HCT116 (cell line): ENCODE measurements at regions not wholly inside any gene's neighbourhood (a gene's known extent, or its start where the extent isn't known, plus 50 kb on each side); places are given as distances from the start of the nearest gene placed in this dataset.

ENCODE experiments used
- ATAC-seq: fragments of 200-7000 bp; cut with Tn5 transposase; 2 replicates; pipeline ENCODE4 v1.9.1; 2020; ENCODE audit warnings: mild to moderate bottlenecking, moderate library complexity
- BruUV-seq: library from RNA; stranded (reverse); fragments of 400-500 nt; replicated peaks from 2 replicates; lab custom pipeline; 2021; lab: Mats Ljungman, UMichigan
- CTCF ChIA-PET: fragments of 300-600 bp; sonication (Branson Sonifier 250); formaldehyde crosslinking; loops from one replicate; lab custom pipeline; 2021; ENCODE audit warnings: antibody characterized with exemption; lab: Charles Lee
- POLR2A ChIA-PET: fragments of 300-600, 350-600 bp; sonication (Branson Sonifier 250); formaldehyde crosslinking; loops from one replicate; lab custom pipeline; 2021; ENCODE audit warnings: antibody characterized with exemption; lab: Charles Lee
- RAD21 ChIA-PET, 2 experiments: fragments of 300-600 bp; sonication (Branson Sonifier 250); formaldehyde crosslinking; loops; one replicate each; lab custom pipeline; 2023; ENCODE audit warnings: low total read pairs in 2 of 2; ENCODE audit not compliant: uncharacterized antibody in 2 of 2, unreplicated experiment in 2 of 2, low non-redundant PET in 1 of 2; lab: Charles Lee
- DNase-seq: peaks from one replicate; pipeline ENCODE4 v3.0.0-alpha.2; 2010; ENCODE audit warnings: low read depth, low spot score
- H2AFZ ChIP-seq: fragments of 200-600 bp; shearing (Covaris generic), sonication (generic); 2 replicates; pipeline ENCODE4 v1.6.1; 2017; ENCODE audit warnings: low read depth, mixed run types, mixed read lengths, antibody characterized with exemption, low read length; ENCODE audit not compliant: poor library complexity, severe bottlenecking
- H3K27ac ChIP-seq: 2 replicates; pipeline ENCODE4 v1.5.1; 2012; ENCODE audit warnings: low read depth, low read length
- H3K27me3 ChIP-seq: fragments of 200-600 bp; sonication (generic); 2 replicates; pipeline ENCODE4 v1.6.1; 2016; ENCODE audit warnings: mixed run types, low read length, mixed read lengths; ENCODE audit not compliant: insufficient read depth
- H3K36me3 ChIP-seq, 2 experiments: fragments of 200-500 bp in 1 of 2; fragments of 200-600 bp in 1 of 2; sonication (Bioruptor generic) in 1 of 2; sonication (generic) in 1 of 2; 2 replicates each; pipeline versions ENCODE4 v1.5.1 to v1.6.1; 2014 to 2016; ENCODE audit warnings: low read length in 2 of 2, inconsistent platforms in 1 of 2, mixed read lengths in 1 of 2, mixed run types in 1 of 2; ENCODE audit not compliant: insufficient read depth in 2 of 2, control insufficient read depth in 1 of 2
- H3K4me1 ChIP-seq, 2 experiments: fragments of 200-600 bp in 1 of 2; sonication (generic) in 1 of 2; 2 replicates each; pipeline versions ENCODE4 v1.5.1 to v1.6.1; 2012 to 2017; ENCODE audit warnings: low read length in 2 of 2, inconsistent platforms in 1 of 2, mild to moderate bottlenecking in 1 of 2, mixed read lengths in 1 of 2, mixed run types in 1 of 2, moderate library complexity in 1 of 2; ENCODE audit not compliant: insufficient read depth in 2 of 2, control insufficient read depth in 1 of 2
- H3K4me2 ChIP-seq: fragments of 200-600 bp; sonication (generic); 2 replicates; pipeline ENCODE4 v1.6.1; 2017; ENCODE audit warnings: mixed run types, low read length, mixed read lengths
- H3K4me3 ChIP-seq, 2 experiments: fragments of 200-600 bp in 1 of 2; sonication (generic) in 1 of 2; replicated peaks in 1 of 2; 2 replicates each; pipeline ENCODE4 v1.5.1; 2011 to 2016; ENCODE audit warnings: low read length in 2 of 2, control low read depth in 1 of 2, low read depth in 1 of 2, mild to moderate bottlenecking in 1 of 2, mixed read lengths in 1 of 2, mixed run types in 1 of 2
- H3K79me2 ChIP-seq: fragments of 200-600 bp; sonication (generic); 2 replicates; pipeline ENCODE4 v1.6.1; 2017; ENCODE audit warnings: mild to moderate bottlenecking, mixed run types, low read length, moderate library complexity, mixed read lengths; ENCODE audit not compliant: insufficient read depth
- H3K9ac ChIP-seq: fragments of 200-600 bp; sonication (generic); 2 replicates; pipeline ENCODE4 v1.6.1; 2016; ENCODE audit warnings: low read length, mixed read lengths
- H3K9me2 ChIP-seq: fragments of 200-600 bp; sonication (generic), shearing (Covaris generic); 2 replicates; pipeline ENCODE4 v1.6.1; 2017; ENCODE audit warnings: mixed run types, mild to moderate bottlenecking, moderate library complexity; ENCODE audit not compliant: insufficient read depth
- H3K9me3 ChIP-seq, 2 experiments: fragments of 200-500 bp in 1 of 2; fragments of 200-600 bp in 1 of 2; sonication (Bioruptor generic) in 1 of 2; sonication (generic) in 1 of 2; 2 replicates each; pipeline ENCODE4 v1.6.1; 2014 to 2017; ENCODE audit warnings: low read length in 2 of 2, mixed read lengths in 2 of 2, inconsistent platforms in 1 of 2, low read depth in 1 of 2, mild to moderate bottlenecking in 1 of 2, mixed run types in 1 of 2, moderate library complexity in 1 of 2; ENCODE audit not compliant: control insufficient read depth in 1 of 2, insufficient read depth in 1 of 2
- H4K20me1 ChIP-seq: fragments of 200-600 bp; sonication (generic), shearing (Covaris generic); 2 replicates; pipeline ENCODE4 v1.6.1; 2017; ENCODE audit warnings: mixed run types, mild to moderate bottlenecking, moderate library complexity; ENCODE audit not compliant: insufficient read depth
- CBX3 ChIP-seq: IDR thresholded peaks from 2 replicates; pipeline ENCODE4 v1.6.1; 2012; ENCODE audit warnings: low read depth
- CEBPB ChIP-seq: IDR thresholded peaks from 2 replicates; pipeline ENCODE4 v1.6.1; 2012; ENCODE audit warnings: low read depth
- CTCF ChIP-seq, 3 experiments: fragments of 200-600 bp in 1 of 3; sonication (generic) in 1 of 3; IDR thresholded peaks in 2 of 3; conservative IDR thresholded peaks in 1 of 3; 2 replicates each; pipeline ENCODE4 v1.5.1; 2012 to 2017; ENCODE audit warnings: low read depth in 2 of 3, low read length in 2 of 3, antibody characterized with exemption in 1 of 3, borderline replicate concordance in 1 of 3, control low read depth in 1 of 3, mild to moderate bottlenecking in 1 of 3, mixed read lengths in 1 of 3, mixed run types in 1 of 3, moderate library complexity in 1 of 3; ENCODE audit not compliant: insufficient read depth in 1 of 3
- ELF1 ChIP-seq: IDR thresholded peaks from 2 replicates; pipeline ENCODE4 v1.6.1; 2012; ENCODE audit warnings: low read depth, borderline replicate concordance
- EZH2 ChIP-seq: fragments of 200-600 bp; sonication (generic); IDR thresholded peaks from 2 replicates; pipeline ENCODE4 v1.6.1; 2017; ENCODE audit warnings: antibody characterized with exemption, mixed run types
- FOSL1 ChIP-seq: IDR thresholded peaks from 2 replicates; pipeline ENCODE4 v1.6.1; 2012; ENCODE audit warnings: low read depth
- JUND ChIP-seq: IDR thresholded peaks from 2 replicates; pipeline ENCODE4 v1.6.1; 2012
- MAX ChIP-seq: IDR thresholded peaks from 2 replicates; pipeline ENCODE4 v1.6.1; 2012
- POLR2A ChIP-seq: IDR thresholded peaks from 2 replicates; pipeline ENCODE4 v1.7.0; 2011; ENCODE audit warnings: borderline replicate concordance; ENCODE audit not compliant: insufficient read depth, insufficient read length; ENCODE audit errors: extremely low read depth
- TCF7L2 ChIP-seq: IDR thresholded peaks from 2 replicates; pipeline ENCODE4 v1.7.0; 2011; ENCODE audit warnings: borderline replicate concordance, inconsistent platforms; ENCODE audit not compliant: insufficient read depth, insufficient read length; ENCODE audit errors: extremely low read depth
- YY1 ChIP-seq: IDR thresholded peaks from 2 replicates; pipeline ENCODE4 v1.6.1; 2011; ENCODE audit warnings: low read length, low read depth, moderate library complexity, mild to moderate bottlenecking; ENCODE audit not compliant: insufficient replicate concordance; ENCODE audit errors: extremely low read depth
- ZFX ChIP-seq: fragments of 450-650 bp; IDR thresholded peaks from 2 replicates; pipeline ENCODE4 v1.6.1; 2017
- ZNF274 ChIP-seq: fragments of 200-500 bp; sonication (Bioruptor generic); IDR thresholded peaks from 2 replicates; pipeline ENCODE4 v1.6.1; 2014; ENCODE audit warnings: mild to moderate bottlenecking, low read depth, low read length, inconsistent platforms
- intact Hi-C: fragments of 100-400 bp; cut with micrococcal nuclease; formaldehyde crosslinking; loops from 2 replicates; pipeline ENCODE4 v1.10.0; 2022

GRCh38 chr6:166860392-166860791 lies 96.0 kb downstream of the RNASET2 start:
- Histone ChIP-seq H3K4me3 (no peak overlapping the region), H3K27ac (no peak overlapping the region), H4K20me1 (0 out of 2 replicates have a peak, but pooled peaks cover 2% of the 10 kb centered on the region), H3K36me3 (no peaks in the 10 kb centered on the region), H3K9me2 (no peaks in the 10 kb centered on the region), H3K4me1 (no peaks in the 10 kb centered on the region), H3K27me3 (no peaks in the 10 kb centered on the region), H2AFZ (no peak overlapping the region), H3K9me3 (no peaks in the 10 kb centered on the region), H3K4me2 (no peak overlapping the region), H3K9ac (no peak overlapping the region), H3K79me2 (no peaks in the 10 kb centered on the region)
- intact Hi-C loops: no loop called here
- no peak for DNase-seq
- ChIA-PET POLR2A (no interaction called here), CTCF (no interaction called here), RAD21 (no interaction called here)
- no peak for TF ChIP-seq FOSL1
- TF ChIP-seq EZH2: no peak
- no peak for TF ChIP-seq ZFX
- TF ChIP-seq ZNF274: no peak
- no peak for TF ChIP-seq POLR2A
- TF ChIP-seq ELF1: no peak
- TF ChIP-seq CEBPB: no peak
- TF ChIP-seq CBX3: no peak
- no TSS peak for BruUV-seq
- no peak for ATAC-seq

DNA sequence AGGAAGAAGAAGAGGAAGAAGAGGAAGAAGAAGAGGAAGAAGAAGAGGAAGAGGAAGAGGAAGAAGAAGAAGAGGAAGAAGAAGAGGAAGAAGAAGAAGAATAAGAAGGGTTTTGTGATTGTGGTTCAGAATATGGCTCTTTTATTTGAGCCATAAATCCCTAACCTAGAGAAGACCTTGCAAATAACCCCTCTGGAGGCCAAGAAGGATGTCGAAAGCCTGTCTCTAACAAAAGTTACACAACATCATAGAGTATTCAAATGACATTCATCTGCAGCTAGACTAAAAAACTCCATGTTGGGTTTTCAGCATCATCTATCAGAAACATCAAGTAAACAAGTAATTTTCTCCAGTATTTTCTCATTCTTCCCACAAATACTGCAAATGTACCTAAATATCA lies 100.9 kb downstream of the RNASET2 start:
- no peak overlapping the region for H3K4me3 ChIP-seq
- RAD21 ChIA-PET: no interaction called here
- intact Hi-C loops: no loop called here
- no peak overlapping the region for H3K27ac ChIP-seq
- CTCF ChIA-PET: no interaction called here
- no peaks in the 10 kb centered on the region for H4K20me1 ChIP-seq
- no peak overlapping the region for H2AFZ ChIP-seq
- H3K9me3 ChIP-seq: no peaks in the 10 kb centered on the region
- no peaks in the 10 kb centered on the region for H3K36me3 ChIP-seq
- DNase-seq (no peak), ATAC-seq (no peak)
- H3K9ac ChIP-seq: no peak overlapping the region
- no peaks in the 10 kb centered on the region for H3K79me2 ChIP-seq
- no peak overlapping the region for H3K4me2 ChIP-seq
- no TSS peak for BruUV-seq
- H3K9me2 ChIP-seq: no peaks in the 10 kb centered on the region
- no peak for TF ChIP-seq POLR2A
- TF ChIP-seq JUND: no peak
- no peak for TF ChIP-seq CTCF (IDR thresholded peaks at IDR 0.05 in 2 of 3, conservative IDR thresholded peaks at IDR 0.05 in 1 of 3; ENCODE audit: borderline replicate concordance in 1 of 3, insufficient read depth in 1 of 3, low read depth in 2 of 3, low read length in 2 of 3)
- no peak for TF ChIP-seq YY1
- no peak for TF ChIP-seq MAX
- no peak for TF ChIP-seq ELF1
- no peak for TF ChIP-seq EZH2
- TF ChIP-seq TCF7L2: no peak
- H3K4me1 ChIP-seq: no peaks in the 10 kb centered on the region
- H3K27me3 ChIP-seq: no peaks in the 10 kb centered on the region
- POLR2A ChIA-PET: no interaction called here
